ENCODE measurements at regions not wholly inside any gene's neighbourhood (a gene's known extent, or its start where the extent isn't known, plus 50 kb on each side); places are given as distances from the start of the nearest gene placed in this dataset.

DNA sequence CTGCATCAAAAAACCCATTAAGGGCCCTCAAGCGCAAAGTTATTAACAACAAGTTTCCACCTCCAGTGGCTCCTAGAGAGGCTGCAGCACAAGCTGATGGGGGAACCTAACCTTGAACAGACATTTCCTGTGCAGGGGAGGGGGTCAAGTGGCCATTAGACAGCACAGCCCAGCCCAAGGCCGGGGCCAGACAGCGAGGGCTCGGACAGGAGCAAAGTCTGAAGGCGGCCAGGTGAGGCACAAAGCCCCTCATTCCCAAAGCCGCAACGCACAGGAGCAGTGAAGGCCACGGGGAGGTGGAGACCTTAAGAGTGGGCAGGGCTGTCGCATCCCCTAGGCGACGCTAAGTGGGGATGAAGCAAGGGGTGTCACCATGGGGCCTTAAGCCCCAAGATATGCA, 73.2 kb upstream of the ZNF746 start:
- Histone ChIP-seq H3K9ac (ENCODE audit: low read depth in 1 of 2, low read length in 2 of 2) (no peak overlapping the region), H3K36me3 (ENCODE audit: control insufficient read depth in 4 of 4, insufficient read depth in 3 of 4, low read depth in 1 of 4, low read length in 3 of 4) (peaks cover 0 to 8% (median 7%) of the 10 kb centered on the region in 4 donors), H3K27ac (ENCODE audit: low read depth in 1 of 2, low read length in 2 of 2) (no peak overlapping the region), H3K4me3 (ENCODE audit: low read depth in 1 of 3, low read length in 3 of 3) (no peak overlapping the region), H3K27me3 (ENCODE audit: control insufficient read depth in 4 of 4, insufficient read depth in 4 of 4, low read length in 3 of 4) (no peaks in the 10 kb centered on the region), H3K4me1 (ENCODE audit: control insufficient read depth in 4 of 4, insufficient read depth in 4 of 4, low read length in 3 of 4) (no peaks in the 10 kb centered on the region), H3K9me3 (ENCODE audit: control insufficient read depth in 4 of 4, low read length in 3 of 4) (peaks cover 0 to 18% (median 3%) of the 10 kb centered on the region in 4 donors)
- TF ChIP-seq TAF1 (conservative IDR thresholded peaks at IDR 0.05) (no peak), RAD21 (IDR thresholded peaks at IDR 0.05) (no peak), YY1 (IDR thresholded peaks at IDR 0.05) (no peak), RXRA (IDR thresholded peaks at IDR 0.05) (no peak), FOXA1 (IDR thresholded peaks at IDR 0.05) (no peak), FOXA2 (IDR thresholded peaks at IDR 0.05) (no peak), HNF4A (conservative IDR thresholded peaks at IDR 0.05) (no peak), GABPA (IDR thresholded peaks at IDR 0.05 in 1 of 2, conservative IDR thresholded peaks at IDR 0.05 in 1 of 2) (no peak), JUND (IDR thresholded peaks at IDR 0.05) (no peak), EGR1 (IDR thresholded peaks at IDR 0.05; ENCODE audit: low read depth in 2 of 2) (no peak), NR2F2 (IDR thresholded peaks at IDR 0.05) (no peak), SP1 (IDR thresholded peaks at IDR 0.05) (no peak), HNF4G (IDR thresholded peaks at IDR 0.05) (no peak)
- TF ChIP-seq, protein P1, sequence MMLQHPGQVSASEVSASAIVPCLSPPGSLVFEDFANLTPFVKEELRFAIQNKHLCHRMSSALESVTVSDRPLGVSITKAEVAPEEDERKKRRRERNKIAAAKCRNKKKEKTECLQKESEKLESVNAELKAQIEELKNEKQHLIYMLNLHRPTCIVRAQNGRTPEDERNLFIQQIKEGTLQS (IDR thresholded peaks at IDR 0.05) = no peak
- TF ChIP-seq, protein P2, sequence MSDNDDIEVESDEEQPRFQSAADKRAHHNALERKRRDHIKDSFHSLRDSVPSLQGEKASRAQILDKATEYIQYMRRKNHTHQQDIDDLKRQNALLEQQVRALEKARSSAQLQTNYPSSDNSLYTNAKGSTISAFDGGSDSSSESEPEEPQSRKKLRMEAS (IDR thresholded peaks at IDR 0.05) = no peak
- TF ChIP-seq, protein P3, sequence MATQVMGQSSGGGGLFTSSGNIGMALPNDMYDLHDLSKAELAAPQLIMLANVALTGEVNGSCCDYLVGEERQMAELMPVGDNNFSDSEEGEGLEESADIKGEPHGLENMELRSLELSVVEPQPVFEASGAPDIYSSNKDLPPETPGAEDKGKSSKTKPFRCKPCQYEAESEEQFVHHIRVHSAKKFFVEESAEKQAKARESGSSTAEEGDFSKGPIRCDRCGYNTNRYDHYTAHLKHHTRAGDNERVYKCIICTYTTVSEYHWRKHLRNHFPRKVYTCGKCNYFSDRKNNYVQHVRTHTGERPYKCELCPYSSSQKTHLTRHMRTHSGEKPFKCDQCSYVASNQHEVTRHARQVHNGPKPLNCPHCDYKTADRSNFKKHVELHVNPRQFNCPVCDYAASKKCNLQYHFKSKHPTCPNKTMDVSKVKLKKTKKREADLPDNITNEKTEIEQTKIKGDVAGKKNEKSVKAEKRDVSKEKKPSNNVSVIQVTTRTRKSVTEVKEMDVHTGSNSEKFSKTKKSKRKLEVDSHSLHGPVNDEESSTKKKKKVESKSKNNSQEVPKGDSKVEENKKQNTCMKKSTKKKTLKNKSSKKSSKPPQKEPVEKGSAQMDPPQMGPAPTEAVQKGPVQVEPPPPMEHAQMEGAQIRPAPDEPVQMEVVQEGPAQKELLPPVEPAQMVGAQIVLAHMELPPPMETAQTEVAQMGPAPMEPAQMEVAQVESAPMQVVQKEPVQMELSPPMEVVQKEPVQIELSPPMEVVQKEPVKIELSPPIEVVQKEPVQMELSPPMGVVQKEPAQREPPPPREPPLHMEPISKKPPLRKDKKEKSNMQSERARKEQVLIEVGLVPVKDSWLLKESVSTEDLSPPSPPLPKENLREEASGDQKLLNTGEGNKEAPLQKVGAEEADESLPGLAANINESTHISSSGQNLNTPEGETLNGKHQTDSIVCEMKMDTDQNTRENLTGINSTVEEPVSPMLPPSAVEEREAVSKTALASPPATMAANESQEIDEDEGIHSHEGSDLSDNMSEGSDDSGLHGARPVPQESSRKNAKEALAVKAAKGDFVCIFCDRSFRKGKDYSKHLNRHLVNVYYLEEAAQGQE (IDR thresholded peaks at IDR 0.05) = no peak
- TF ChIP-seq, protein P4, sequence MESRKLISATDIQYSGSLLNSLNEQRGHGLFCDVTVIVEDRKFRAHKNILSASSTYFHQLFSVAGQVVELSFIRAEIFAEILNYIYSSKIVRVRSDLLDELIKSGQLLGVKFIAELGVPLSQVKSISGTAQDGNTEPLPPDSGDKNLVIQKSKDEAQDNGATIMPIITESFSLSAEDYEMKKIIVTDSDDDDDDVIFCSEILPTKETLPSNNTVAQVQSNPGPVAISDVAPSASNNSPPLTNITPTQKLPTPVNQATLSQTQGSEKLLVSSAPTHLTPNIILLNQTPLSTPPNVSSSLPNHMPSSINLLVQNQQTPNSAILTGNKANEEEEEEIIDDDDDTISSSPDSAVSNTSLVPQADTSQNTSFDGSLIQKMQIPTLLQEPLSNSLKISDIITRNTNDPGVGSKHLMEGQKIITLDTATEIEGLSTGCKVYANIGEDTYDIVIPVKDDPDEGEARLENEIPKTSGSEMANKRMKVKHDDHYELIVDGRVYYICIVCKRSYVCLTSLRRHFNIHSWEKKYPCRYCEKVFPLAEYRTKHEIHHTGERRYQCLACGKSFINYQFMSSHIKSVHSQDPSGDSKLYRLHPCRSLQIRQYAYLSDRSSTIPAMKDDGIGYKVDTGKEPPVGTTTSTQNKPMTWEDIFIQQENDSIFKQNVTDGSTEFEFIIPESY (IDR thresholded peaks at IDR 0.05) = no peak
- TF ChIP-seq, protein P5, sequence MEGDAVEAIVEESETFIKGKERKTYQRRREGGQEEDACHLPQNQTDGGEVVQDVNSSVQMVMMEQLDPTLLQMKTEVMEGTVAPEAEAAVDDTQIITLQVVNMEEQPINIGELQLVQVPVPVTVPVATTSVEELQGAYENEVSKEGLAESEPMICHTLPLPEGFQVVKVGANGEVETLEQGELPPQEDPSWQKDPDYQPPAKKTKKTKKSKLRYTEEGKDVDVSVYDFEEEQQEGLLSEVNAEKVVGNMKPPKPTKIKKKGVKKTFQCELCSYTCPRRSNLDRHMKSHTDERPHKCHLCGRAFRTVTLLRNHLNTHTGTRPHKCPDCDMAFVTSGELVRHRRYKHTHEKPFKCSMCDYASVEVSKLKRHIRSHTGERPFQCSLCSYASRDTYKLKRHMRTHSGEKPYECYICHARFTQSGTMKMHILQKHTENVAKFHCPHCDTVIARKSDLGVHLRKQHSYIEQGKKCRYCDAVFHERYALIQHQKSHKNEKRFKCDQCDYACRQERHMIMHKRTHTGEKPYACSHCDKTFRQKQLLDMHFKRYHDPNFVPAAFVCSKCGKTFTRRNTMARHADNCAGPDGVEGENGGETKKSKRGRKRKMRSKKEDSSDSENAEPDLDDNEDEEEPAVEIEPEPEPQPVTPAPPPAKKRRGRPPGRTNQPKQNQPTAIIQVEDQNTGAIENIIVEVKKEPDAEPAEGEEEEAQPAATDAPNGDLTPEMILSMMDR (IDR thresholded peaks at IDR 0.05; ENCODE audit: low read depth, low read length, missing input control) = no peak
- DNase-seq (ENCODE audit: low spot score) = no peak
- WGBS = 97% methylated on average over 11 of the region's 11 CpGs
